ENCODE measurements at regions not wholly inside any gene's neighbourhood (a gene's known extent, or its start where the extent isn't known, plus 50 kb on each side); places are given as distances from the start of the nearest gene placed in this dataset.

- TF ChIP-seq CTCF (IDR thresholded peaks at IDR 0.05 in 2 of 3, conservative IDR thresholded peaks at IDR 0.05 in 1 of 3; ENCODE audit: borderline replicate concordance in 1 of 3, insufficient read depth in 1 of 3, low read depth in 2 of 3, low read length in 2 of 3) (no peak), POLR2A (IDR thresholded peaks at IDR 0.05; ENCODE audit: borderline replicate concordance, extremely low read depth, insufficient read depth, insufficient read length) (no peak), EZH2phosphoT487 (IDR thresholded peaks at IDR 0.05; ENCODE audit: borderline replicate concordance) (no peak), POLR2AphosphoS5 (IDR thresholded peaks at IDR 0.05; ENCODE audit: low read depth, low read length) (no peak), EZH2 (IDR thresholded peaks at IDR 0.05) (no peak), FOSL1 (IDR thresholded peaks at IDR 0.05; ENCODE audit: low read depth) (no peak), SP1 (IDR thresholded peaks at IDR 0.05; ENCODE audit: low read depth) (no peak)
Measured at GRCh38 chrX:139293991-139294390, 236.5 kb upstream of the F9 start.

All from HCT116 (cell line).